Uterus (tissue), 2 donors: ENCODE measurements at regions not wholly inside any gene's neighbourhood (a gene's known extent, or its start where the extent isn't known, plus 50 kb on each side); places are given as distances from the start of the nearest gene placed in this dataset.

Experiments
- POLR2A ChIP-seq, 2 donors: fragments of 450-650 bp; IDR thresholded peaks; one replicate each; pipeline ENCODE4 v1.6.1; 2016; ENCODE audit warnings: antibody characterized with exemption in 2 of 2, mild to moderate bottlenecking in 1 of 2, moderate library complexity in 1 of 2
- TF ChIP-seq, protein P1 (sequence below), 4 experiments: fragments of 200-600 bp in 2 of 4; fragments of 450-650 bp in 2 of 4; sonication (generic) in 2 of 4; IDR thresholded peaks; one replicate each; pipeline ENCODE4 v1.5.1; 2016 to 2019; ENCODE audit warnings: antibody characterized with exemption in 4 of 4, mild to moderate bottlenecking in 2 of 4, moderate library complexity in 1 of 4

- TF ChIP-seq, protein P1, sequence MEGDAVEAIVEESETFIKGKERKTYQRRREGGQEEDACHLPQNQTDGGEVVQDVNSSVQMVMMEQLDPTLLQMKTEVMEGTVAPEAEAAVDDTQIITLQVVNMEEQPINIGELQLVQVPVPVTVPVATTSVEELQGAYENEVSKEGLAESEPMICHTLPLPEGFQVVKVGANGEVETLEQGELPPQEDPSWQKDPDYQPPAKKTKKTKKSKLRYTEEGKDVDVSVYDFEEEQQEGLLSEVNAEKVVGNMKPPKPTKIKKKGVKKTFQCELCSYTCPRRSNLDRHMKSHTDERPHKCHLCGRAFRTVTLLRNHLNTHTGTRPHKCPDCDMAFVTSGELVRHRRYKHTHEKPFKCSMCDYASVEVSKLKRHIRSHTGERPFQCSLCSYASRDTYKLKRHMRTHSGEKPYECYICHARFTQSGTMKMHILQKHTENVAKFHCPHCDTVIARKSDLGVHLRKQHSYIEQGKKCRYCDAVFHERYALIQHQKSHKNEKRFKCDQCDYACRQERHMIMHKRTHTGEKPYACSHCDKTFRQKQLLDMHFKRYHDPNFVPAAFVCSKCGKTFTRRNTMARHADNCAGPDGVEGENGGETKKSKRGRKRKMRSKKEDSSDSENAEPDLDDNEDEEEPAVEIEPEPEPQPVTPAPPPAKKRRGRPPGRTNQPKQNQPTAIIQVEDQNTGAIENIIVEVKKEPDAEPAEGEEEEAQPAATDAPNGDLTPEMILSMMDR (IDR thresholded peaks at IDR 0.05), result no peak
- no peak for TF ChIP-seq POLR2A (IDR thresholded peaks at IDR 0.05)
Observed at GRCh38 chr4:178215763-178216162, 773.5 kb upstream of the AGA start.
